Neural cell (in vitro differentiated cells): ENCODE measurements at regions not wholly inside any gene's neighbourhood (a gene's known extent, or its start where the extent isn't known, plus 50 kb on each side); places are given as distances from the start of the nearest gene placed in this dataset.

ENCODE experiments used
- CTCF ChIP-seq: fragments of 450-650 bp; IDR thresholded peaks from 2 replicates; pipeline ENCODE4 v1.5.1; 2014; ENCODE audit warnings: antibody characterized with exemption, mild to moderate bottlenecking, moderate library complexity; ENCODE audit not compliant: poor library complexity, severe bottlenecking
- EP300 ChIP-seq: fragments of 450-650 bp; conservative IDR thresholded peaks from 2 replicates; pipeline ENCODE4 v1.6.1; 2014; ENCODE audit warnings: antibody characterized with exemption, mild to moderate bottlenecking, moderate library complexity; ENCODE audit not compliant: poor library complexity, severe bottlenecking
- EZH2 ChIP-seq: fragments of 200-600, 300-800 bp; shearing (Covaris generic), sonication (generic); IDR thresholded peaks from 2 replicates; pipeline ENCODE4 v1.6.1; 2014; ENCODE audit warnings: antibody characterized with exemption, low read length, borderline replicate concordance, mild to moderate bottlenecking; ENCODE audit not compliant: insufficient read depth, poor library complexity, severe bottlenecking
- MXI1 ChIP-seq: fragments of 450-650 bp; conservative IDR thresholded peaks from 2 replicates; pipeline ENCODE4 v1.6.1; 2014; ENCODE audit warnings: antibody characterized with exemption, mild to moderate bottlenecking; ENCODE audit not compliant: poor library complexity, severe bottlenecking
- POLR2AphosphoS5 ChIP-seq: IDR thresholded peaks from 2 replicates; pipeline ENCODE4 v1.6.1; 2012
- REST ChIP-seq: IDR thresholded peaks from 2 replicates; pipeline ENCODE4 v1.6.1; 2012; ENCODE audit warnings: borderline replicate concordance
- SMC3 ChIP-seq: fragments of 450-650 bp; conservative IDR thresholded peaks from 2 replicates; pipeline ENCODE4 v1.6.1; 2014; ENCODE audit warnings: antibody characterized with exemption, mild to moderate bottlenecking, moderate library complexity; ENCODE audit not compliant: poor library complexity

GRCh38 chr16:66223176-66223780 is 143.2 kb upstream of the CDH5 start:
- TF ChIP-seq CTCF (no peak), EZH2 (no peak), POLR2AphosphoS5 (no peak), REST (no peak), MXI1 (no peak), EP300 (no peak), SMC3 (no peak)
